Ishikawa (cell line): ENCODE measurements at regions not wholly inside any gene's neighbourhood (a gene's known extent, or its start where the extent isn't known, plus 50 kb on each side); places are given as distances from the start of the nearest gene placed in this dataset.

ENCODE experiments used
- CEBPB ChIP-seq: IDR thresholded peaks from 2 replicates; pipeline ENCODE4 v1.6.1; 2012
- CREB1 ChIP-seq: IDR thresholded peaks from 2 replicates; pipeline ENCODE4 v1.6.1; 2012; ENCODE audit warnings: low read depth
- EGR1 ChIP-seq: IDR thresholded peaks from 2 replicates; pipeline ENCODE4 v1.6.1; 2012
- FOXM1 ChIP-seq: IDR thresholded peaks from 2 replicates; pipeline ENCODE4 v1.6.1; 2012; ENCODE audit warnings: low read depth, borderline replicate concordance
- RAD21 ChIP-seq: IDR thresholded peaks from 2 replicates; pipeline ENCODE4 v1.6.1; 2012; ENCODE audit warnings: low read depth
- TAF1 ChIP-seq: IDR thresholded peaks from 2 replicates; pipeline ENCODE4 v1.6.1; 2012; ENCODE audit warnings: low read depth, mild to moderate bottlenecking
- TEAD4 ChIP-seq: IDR thresholded peaks from 2 replicates; pipeline ENCODE4 v1.6.1; 2012

DNA sequence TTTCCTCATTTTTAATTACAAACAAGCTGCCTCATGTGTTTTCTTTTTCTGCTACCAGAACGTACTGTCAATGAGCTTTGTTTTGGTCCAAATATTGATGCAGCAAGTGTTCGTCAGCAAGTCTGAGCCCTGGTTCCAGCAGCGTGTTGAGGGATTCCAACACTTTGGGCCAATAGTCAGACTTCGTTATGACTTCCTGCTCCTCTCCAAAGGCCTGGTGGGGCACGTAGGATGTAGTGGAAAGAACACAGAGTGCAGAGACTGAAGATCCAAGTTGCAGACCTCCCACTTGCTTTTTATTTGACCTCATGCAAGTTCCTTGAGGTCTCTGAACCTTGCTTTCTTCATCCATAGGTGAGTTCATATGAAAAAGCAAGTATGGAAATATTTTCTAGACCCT lies 138.2 kb downstream of the BBOX1 start:
- TF ChIP-seq RAD21 (no peak), CEBPB (no peak), TAF1 (no peak), TEAD4 (no peak), FOXM1 (no peak), EGR1 (no peak), CREB1 (no peak)
